ENCODE measurements at regions not wholly inside any gene's neighbourhood (a gene's known extent, or its start where the extent isn't known, plus 50 kb on each side); places are given as distances from the start of the nearest gene placed in this dataset.

DNA sequence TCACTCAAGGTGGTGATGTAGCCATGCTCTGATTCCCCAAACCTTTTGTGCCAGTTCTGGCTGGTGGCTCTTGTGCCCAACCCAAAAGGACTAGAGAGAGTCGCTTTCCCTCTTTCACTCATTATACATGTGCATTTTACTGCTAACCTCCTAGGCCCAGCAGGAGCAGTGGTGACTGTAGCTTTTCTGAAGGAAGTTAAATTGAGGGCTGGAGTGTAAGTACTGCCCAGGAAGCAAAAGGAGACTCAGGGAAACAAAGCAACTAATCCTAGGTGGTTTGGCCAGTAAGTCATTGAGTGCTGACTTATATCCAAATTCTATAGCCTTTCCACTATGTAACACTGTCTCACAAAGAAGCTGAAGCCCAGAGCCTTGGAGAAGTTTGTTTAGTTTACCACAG, 194.4 kb upstream of the ZNF462 start:
- Histone ChIP-seq H3K9me3 (replicated peaks; ENCODE audit: insufficient read depth, low read length) (no peaks in the 10 kb centered on the region), H3K4me3 (ENCODE audit: low read length) (no peak overlapping the region), H3K27me3 (replicated peaks; ENCODE audit: insufficient read depth, low read length) (no peaks in the 10 kb centered on the region), H3K79me2 (ENCODE audit: low read length) (no peaks in the 10 kb centered on the region), H3K36me3 (replicated peaks; ENCODE audit: insufficient read depth, low read length) (no peaks in the 10 kb centered on the region), H4K20me1 (ENCODE audit: insufficient read depth, low read length) (no peaks in the 10 kb centered on the region), H3K4me2 (ENCODE audit: low read depth, low read length) (no peak overlapping the region), H3K4me1 (ENCODE audit: low read length) (no peaks in the 10 kb centered on the region), H3K27ac (ENCODE audit: low read length) (no peak overlapping the region), H3K9ac (ENCODE audit: low read length) (no peak overlapping the region), H2AFZ (ENCODE audit: low read length) (no peak overlapping the region), H3K9me2 (replicated peaks; ENCODE audit: insufficient read depth, low read length) (no peaks in the 10 kb centered on the region), H3F3A (ENCODE audit: insufficient read depth, low read length) (no peaks in the 10 kb centered on the region)
- DNase-seq: no peak
- TF ChIP-seq EZH2 (optimal IDR thresholded peaks at IDR 0.05; ENCODE audit: low read depth, low read length) (no peak), EZH2phosphoT487 (IDR thresholded peaks at IDR 0.05; ENCODE audit: low read length) (no peak)
- TF ChIP-seq, protein P1, sequence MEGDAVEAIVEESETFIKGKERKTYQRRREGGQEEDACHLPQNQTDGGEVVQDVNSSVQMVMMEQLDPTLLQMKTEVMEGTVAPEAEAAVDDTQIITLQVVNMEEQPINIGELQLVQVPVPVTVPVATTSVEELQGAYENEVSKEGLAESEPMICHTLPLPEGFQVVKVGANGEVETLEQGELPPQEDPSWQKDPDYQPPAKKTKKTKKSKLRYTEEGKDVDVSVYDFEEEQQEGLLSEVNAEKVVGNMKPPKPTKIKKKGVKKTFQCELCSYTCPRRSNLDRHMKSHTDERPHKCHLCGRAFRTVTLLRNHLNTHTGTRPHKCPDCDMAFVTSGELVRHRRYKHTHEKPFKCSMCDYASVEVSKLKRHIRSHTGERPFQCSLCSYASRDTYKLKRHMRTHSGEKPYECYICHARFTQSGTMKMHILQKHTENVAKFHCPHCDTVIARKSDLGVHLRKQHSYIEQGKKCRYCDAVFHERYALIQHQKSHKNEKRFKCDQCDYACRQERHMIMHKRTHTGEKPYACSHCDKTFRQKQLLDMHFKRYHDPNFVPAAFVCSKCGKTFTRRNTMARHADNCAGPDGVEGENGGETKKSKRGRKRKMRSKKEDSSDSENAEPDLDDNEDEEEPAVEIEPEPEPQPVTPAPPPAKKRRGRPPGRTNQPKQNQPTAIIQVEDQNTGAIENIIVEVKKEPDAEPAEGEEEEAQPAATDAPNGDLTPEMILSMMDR (IDR thresholded peaks at IDR 0.05; ENCODE audit: low read length): no peak

DNA sequence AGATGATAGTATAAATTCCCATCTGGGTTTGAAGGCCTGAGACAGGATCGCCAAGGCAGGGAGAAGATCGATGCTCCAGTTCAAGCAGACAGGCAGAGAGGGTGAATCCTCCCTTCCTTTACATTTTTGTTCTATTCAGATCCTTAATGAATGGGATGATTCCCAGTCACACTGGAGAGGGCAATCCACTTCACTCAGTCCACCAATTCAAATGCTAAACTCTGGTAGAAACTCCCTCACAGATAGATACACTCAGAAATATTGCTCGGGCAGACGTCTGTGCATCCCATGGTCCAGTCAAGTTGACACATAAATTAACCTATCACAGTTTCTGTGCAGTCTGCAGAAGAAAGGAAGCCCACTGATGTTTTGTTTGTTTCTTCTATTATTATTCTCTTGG, 193.1 kb upstream of the ZNF462 start:
- H3K27me3 ChIP-seq (replicated peaks; ENCODE audit: insufficient read depth, low read length): no peaks in the 10 kb centered on the region
- no peak overlapping the region for H3K4me3 ChIP-seq (ENCODE audit: low read length)
- no peaks in the 10 kb centered on the region for H4K20me1 ChIP-seq (ENCODE audit: insufficient read depth, low read length)
- no peaks in the 10 kb centered on the region for H3K4me1 ChIP-seq (ENCODE audit: low read length)
- no peak overlapping the region for H3K9ac ChIP-seq (ENCODE audit: low read length)
- H3K9me3 ChIP-seq (replicated peaks; ENCODE audit: insufficient read depth, low read length): no peaks in the 10 kb centered on the region
- H3K27ac ChIP-seq (ENCODE audit: low read length): no peak overlapping the region
- TF ChIP-seq EZH2phosphoT487 (IDR thresholded peaks at IDR 0.05; ENCODE audit: low read length) (no peak), EZH2 (optimal IDR thresholded peaks at IDR 0.05; ENCODE audit: low read depth, low read length) (no peak)
- TF ChIP-seq, protein P1 (IDR thresholded peaks at IDR 0.05; ENCODE audit: low read length): no peak
- H3K9me2 ChIP-seq (replicated peaks; ENCODE audit: insufficient read depth, low read length): no peaks in the 10 kb centered on the region
- no peaks in the 10 kb centered on the region for H3F3A ChIP-seq (ENCODE audit: insufficient read depth, low read length)
- no peak overlapping the region for H2AFZ ChIP-seq (ENCODE audit: low read length)
- H3K36me3 ChIP-seq (replicated peaks; ENCODE audit: insufficient read depth, low read length): no peaks in the 10 kb centered on the region
- no peak for DNase-seq
- H3K79me2 ChIP-seq (ENCODE audit: low read length): no peaks in the 10 kb centered on the region
- H3K4me2 ChIP-seq (ENCODE audit: low read depth, low read length): no peak overlapping the region

DNA sequence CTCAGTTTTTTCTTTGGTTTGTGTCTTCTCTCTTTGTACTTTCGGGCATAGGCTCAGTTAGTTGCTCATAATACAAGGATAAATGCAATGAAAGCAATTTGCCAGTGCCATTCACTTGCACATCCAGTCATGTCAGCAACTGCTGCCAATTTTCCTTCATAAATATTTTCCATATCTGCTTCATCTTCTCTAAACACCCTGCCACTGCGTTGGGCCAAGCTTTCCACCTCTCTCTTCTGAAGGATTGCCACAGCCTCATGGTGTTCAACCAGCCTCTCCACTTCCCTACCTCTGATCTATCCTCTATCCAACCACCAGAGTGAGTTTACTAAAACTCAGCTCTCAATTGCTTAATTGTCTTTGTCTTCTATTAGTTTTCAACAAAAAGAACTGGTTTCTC, 192.5 kb upstream of the ZNF462 start:
- no peaks in the 10 kb centered on the region for H3K36me3 ChIP-seq (replicated peaks; ENCODE audit: insufficient read depth, low read length)

More for the DNA sequence above, 192.5 kb upstream of the ZNF462 start:
- no peaks in the 10 kb centered on the region for H3K9me2 ChIP-seq (replicated peaks; ENCODE audit: insufficient read depth, low read length)
- no peak overlapping the region for H3K9ac ChIP-seq (ENCODE audit: low read length)
- H3K4me1 ChIP-seq (ENCODE audit: low read length): no peaks in the 10 kb centered on the region
- no peak overlapping the region for H3K27ac ChIP-seq (ENCODE audit: low read length)
- H3K4me3 ChIP-seq (ENCODE audit: low read length): no peak overlapping the region
- TF ChIP-seq, protein P1 (IDR thresholded peaks at IDR 0.05; ENCODE audit: low read length): no peak
- TF ChIP-seq EZH2phosphoT487 (IDR thresholded peaks at IDR 0.05; ENCODE audit: low read length): no peak
- no peak for TF ChIP-seq EZH2 (optimal IDR thresholded peaks at IDR 0.05; ENCODE audit: low read depth, low read length)
- H2AFZ ChIP-seq (ENCODE audit: low read length): no peak overlapping the region
- no peaks in the 10 kb centered on the region for H3F3A ChIP-seq (ENCODE audit: insufficient read depth, low read length)
- no peaks in the 10 kb centered on the region for H4K20me1 ChIP-seq (ENCODE audit: insufficient read depth, low read length)
- no peaks in the 10 kb centered on the region for H3K27me3 ChIP-seq (replicated peaks; ENCODE audit: insufficient read depth, low read length)
- H3K79me2 ChIP-seq (ENCODE audit: low read length): no peaks in the 10 kb centered on the region
- no peak for DNase-seq
- H3K9me3 ChIP-seq (replicated peaks; ENCODE audit: insufficient read depth, low read length): no peaks in the 10 kb centered on the region
- no peak overlapping the region for H3K4me2 ChIP-seq (ENCODE audit: low read depth, low read length)

All from MM.1S (cell line).